ENCODE measurements at regions not wholly inside any gene's neighbourhood (a gene's known extent, or its start where the extent isn't known, plus 50 kb on each side); places are given as distances from the start of the nearest gene placed in this dataset.

- DNase-seq (ENCODE audit: low read depth in 3 of 3, low spot score in 2 of 3), result no peak
These were observed 143.0 kb upstream of the PDGFD start for GRCh38 chr11:104306862-104307474.

GRCh38 chr11:104301776-104302175 is 137.8 kb upstream of the PDGFD start:
- no peak for DNase-seq (ENCODE audit: low read depth in 3 of 3, low spot score in 2 of 3)

GRCh38 chr11:104291646-104292045 is 127.7 kb upstream of the PDGFD start:
- DNase-seq (ENCODE audit: low read depth in 3 of 3, low spot score in 2 of 3), result no peak

GRCh38 chr11:104286129-104286528 is 122.2 kb upstream of the PDGFD start:
- DNase-seq (ENCODE audit: low read depth in 3 of 3, low spot score in 2 of 3), result no peak

GRCh38 chr11:104279587-104279986 is 115.6 kb upstream of the PDGFD start:
- DNase-seq (ENCODE audit: low read depth in 3 of 3, low spot score in 2 of 3), result no peak

GRCh38 chr11:104275992-104276391 is 112.0 kb upstream of the PDGFD start:
- DNase-seq (ENCODE audit: low read depth in 3 of 3, low spot score in 2 of 3), result no peak

GRCh38 chr11:104260456-104260855 is 96.5 kb upstream of the PDGFD start:
- no peak for DNase-seq (ENCODE audit: low read depth in 3 of 3, low spot score in 2 of 3)

GRCh38 chr11:104259121-104259610 is 95.2 kb upstream of the PDGFD start:
- no peak for DNase-seq (ENCODE audit: low read depth in 3 of 3, low spot score in 2 of 3)

GRCh38 chr11:104256525-104256924 is 92.6 kb upstream of the PDGFD start:
- no peak for DNase-seq (ENCODE audit: low read depth in 3 of 3, low spot score in 2 of 3)

- no peak for DNase-seq (ENCODE audit: low read depth in 3 of 3, low spot score in 2 of 3)
These were observed 90.4 kb upstream of the PDGFD start for GRCh38 chr11:104254347-104254746.

- DNase-seq (ENCODE audit: low read depth in 3 of 3, low spot score in 2 of 3), result no peak
These were observed 82.6 kb upstream of the PDGFD start for GRCh38 chr11:104246590-104246989.

- no peak for DNase-seq (ENCODE audit: low read depth in 3 of 3, low spot score in 2 of 3)
These were observed 75.0 kb upstream of the PDGFD start for GRCh38 chr11:104238916-104239315.

- no peak for DNase-seq (ENCODE audit: low read depth in 3 of 3, low spot score in 2 of 3)
These were observed 61.1 kb upstream of the PDGFD start for GRCh38 chr11:104225047-104225446.

GRCh38 chr11:104222464-104222863 is 58.5 kb upstream of the PDGFD start:
- no peak for DNase-seq (ENCODE audit: low read depth in 3 of 3, low spot score in 2 of 3)

GRCh38 chr11:104221455-104221854 is 57.5 kb upstream of the PDGFD start:
- no peak for DNase-seq (ENCODE audit: low read depth in 3 of 3, low spot score in 2 of 3)

GRCh38 chr11:104219096-104219495 is 55.1 kb upstream of the PDGFD start:
- no peak for DNase-seq (ENCODE audit: low read depth in 3 of 3, low spot score in 2 of 3)

- no peak for DNase-seq (ENCODE audit: low read depth in 3 of 3, low spot score in 2 of 3)
These were observed 50.6 kb upstream of the PDGFD start for GRCh38 chr11:104214517-104214916.
